GM18868 (cell line): ENCODE measurements at regions not wholly inside any gene's neighbourhood (a gene's known extent, or its start where the extent isn't known, plus 50 kb on each side); places are given as distances from the start of the nearest gene placed in this dataset.
"Not testable (repeated sequence)": the region's sequence is repeated elsewhere in the genome, so short reads cannot be mapped to it uniquely, and the experiment has no call there.

Source experiments
- ATAC-seq: cut with Tn5 transposase; IDR thresholded peaks from one replicate; pipeline ENCODE4 v1.9.1; 2021; ENCODE audit warnings: mild to moderate bottlenecking, moderate library complexity; ENCODE audit not compliant: unreplicated experiment

DNA sequence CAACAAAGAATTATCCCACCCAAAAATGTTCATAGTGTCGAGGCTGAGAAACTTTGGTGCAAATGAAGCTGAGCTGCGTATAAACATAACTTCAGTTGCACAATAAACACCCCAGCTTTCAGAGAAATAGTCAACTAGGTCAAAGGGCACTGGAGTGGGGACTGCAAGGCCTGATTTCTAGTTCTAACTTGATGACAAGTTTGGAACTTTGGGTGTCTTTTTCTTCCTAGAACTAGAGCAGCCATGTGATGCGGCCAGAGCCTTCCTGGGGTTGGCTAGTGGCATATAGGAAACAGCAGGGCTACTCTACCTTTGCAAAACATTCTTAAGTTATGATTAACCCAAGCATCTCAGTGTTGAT lies 298.4 kb upstream of the AMIGO2 start:
- no peak for ATAC-seq

DNA sequence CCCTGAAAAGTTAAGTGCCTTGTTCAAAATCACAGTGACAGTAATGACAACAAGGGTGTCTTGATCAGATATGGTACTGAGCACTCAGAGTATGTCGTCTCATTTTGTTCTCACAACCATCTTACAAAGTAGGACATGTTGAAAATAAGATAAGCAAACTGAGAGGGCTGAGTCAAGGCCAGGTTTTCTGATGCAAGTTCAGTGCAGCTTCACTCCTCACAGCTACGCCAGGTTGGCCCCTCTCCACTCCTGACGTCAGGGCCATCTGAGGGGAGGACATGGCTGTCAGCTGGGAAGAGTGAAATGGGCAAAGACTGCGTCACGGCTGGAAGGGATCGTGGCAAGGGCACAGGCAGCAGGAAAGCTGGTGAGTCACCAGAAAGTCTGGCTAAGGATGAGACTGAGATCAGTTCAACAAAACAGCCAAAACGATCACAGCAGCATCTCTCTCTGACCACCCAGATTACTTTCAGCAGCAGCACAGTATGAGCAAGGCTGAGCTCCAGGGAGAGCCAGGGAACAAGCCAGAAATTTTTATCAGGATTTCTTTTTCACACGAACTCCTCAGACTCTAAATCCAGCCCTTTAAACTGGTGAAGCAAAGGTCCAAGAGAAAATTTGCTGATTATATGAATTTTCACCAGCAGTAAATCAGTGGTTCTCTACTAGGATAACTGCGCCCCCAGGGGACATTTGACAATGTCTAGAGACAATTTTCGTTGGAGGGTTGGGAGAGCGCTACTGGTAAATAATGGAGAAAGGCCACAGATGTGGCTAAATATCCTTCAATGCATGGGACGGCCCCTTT lies 297.9 kb upstream of the AMIGO2 start:
- ATAC-seq = no peak

DNA sequence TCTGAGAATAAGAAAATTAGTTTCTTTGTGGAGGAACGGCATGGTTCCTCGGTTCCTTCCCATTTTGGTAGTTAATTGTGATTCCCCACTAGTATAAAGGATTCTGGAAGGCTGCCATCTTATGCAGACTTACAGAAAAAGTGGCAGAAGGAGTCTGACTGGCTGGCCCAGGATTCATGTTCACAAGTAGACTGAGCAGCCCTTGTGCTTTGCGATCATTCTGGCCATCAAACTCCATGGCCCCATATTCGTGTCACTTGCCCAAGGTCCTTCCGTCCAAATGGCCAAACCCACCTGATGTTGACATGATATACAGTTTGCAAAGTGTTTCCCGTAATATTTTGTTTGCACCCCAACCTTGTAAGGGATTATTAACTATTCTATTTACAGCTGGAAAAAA lies 297.2 kb upstream of the AMIGO2 start:
- no peak for ATAC-seq

DNA sequence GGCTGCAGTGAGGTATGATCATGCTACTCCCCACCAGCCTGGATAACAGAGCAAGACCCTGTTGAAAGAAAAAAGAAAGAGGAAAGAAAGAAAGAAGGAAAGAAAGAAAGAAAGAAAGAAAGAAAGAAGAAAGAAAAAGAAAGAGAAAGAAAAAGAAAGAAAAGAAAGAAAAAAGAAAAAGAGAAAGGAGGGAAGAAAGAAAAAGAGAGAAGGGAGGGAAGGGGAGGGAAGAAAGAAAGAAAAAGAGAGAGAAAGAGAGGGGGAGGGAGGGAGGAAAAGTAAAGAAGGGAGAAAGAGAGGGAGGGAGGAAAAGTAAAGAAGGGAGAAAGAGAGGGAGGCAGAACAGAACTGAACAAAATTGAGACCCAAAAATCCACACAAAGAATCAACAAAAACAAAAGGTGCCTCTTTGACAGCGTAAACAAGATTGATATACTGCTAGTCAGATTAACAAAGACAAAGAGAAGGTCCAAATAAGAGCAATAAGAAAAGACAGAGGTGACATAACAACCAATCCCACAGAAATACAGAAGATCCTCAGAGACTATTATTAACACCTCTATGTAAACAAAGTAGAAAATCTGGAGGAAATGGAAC lies 293.9 kb upstream of the AMIGO2 start:
- no peak for ATAC-seq

DNA sequence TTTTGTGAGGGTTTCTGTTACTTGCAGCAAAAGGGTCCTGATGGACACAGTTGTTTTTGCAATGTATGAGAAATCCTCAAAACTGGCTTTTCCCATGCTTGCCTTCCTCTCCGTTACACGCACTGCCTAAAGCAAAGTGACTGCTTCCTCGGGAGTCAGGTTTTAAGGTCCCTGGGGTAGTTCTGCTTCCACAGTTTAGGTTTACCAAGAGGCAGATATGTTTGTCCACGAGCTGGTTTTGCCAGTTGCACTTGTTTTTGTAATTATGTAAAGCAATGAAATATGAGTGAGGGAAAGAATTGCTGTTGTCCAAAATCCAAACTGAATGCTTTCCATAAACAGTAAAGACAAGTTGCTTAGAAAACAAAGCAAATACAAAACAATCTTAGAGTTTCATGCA lies 290.7 kb upstream of the AMIGO2 start:
- no peak for ATAC-seq

DNA sequence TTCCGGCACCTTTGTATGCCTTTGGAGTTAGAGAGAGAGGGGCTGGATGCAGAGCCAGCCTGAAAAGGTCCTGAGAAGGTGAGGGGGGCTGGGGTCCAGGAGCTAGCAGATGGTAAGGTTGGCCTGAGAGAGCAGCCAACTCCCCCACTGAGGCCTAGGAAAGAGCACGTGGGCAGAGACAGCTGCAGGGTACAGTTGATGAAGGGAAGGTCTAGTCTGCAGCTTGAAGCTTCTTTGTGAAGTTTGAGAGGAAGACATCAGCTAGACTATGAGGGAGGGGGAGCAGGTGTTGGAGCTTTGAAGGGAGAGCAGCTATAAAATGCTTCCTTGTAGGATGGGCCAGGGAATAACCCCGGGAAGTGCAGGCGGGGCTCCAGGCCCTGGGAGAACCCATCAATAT lies 289.3 kb upstream of the AMIGO2 start:
- no peak for ATAC-seq

DNA sequence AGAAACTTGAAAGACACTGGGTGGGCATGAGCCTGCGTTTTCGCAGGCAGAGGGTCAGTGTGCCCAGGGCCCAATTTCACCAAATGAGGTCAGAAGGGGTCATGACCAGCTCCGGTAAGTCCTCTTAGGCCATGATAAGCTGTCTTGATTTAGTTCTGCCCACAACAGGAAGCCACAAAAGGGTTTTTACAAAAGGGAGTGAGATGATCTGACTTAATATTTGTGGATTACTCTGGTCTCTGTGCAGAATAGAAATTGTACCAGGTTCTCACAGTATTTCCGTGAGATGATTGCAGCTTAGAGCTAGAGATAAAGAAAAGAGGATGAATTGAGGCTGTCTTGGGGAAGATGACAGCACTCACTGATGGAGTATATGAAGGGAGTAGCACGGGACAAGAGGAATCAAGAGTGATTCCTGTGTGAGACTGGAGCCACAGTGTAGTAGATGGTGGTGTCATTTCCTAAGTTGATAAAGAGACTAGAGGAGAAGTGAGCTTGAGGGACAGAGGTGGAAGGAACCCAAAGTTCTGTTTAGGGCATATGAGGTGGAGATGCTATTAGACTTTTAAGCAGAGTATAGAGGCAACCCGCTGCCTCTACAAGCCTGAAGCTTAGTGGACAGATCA lies 288.3 kb upstream of the AMIGO2 start:
- ATAC-seq = no peak

DNA sequence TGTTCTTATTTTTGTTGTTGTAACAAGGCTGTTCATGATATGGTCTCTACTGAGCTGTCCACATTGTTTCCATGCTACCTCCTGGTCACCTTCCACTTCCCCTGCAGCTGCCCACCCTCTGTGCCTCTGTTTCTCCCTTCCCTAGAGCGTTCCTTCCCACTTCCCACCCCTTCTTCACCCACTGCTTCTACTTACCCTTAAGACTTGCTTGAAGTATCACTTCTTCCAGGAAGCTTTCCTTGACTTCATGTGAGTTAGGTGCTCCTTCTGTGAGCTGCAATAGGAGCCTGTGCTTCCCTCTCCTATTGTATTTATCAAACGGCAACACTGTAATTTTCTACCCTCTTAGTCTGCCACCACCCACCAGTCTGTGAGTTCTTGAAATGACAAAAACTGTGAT lies 286.8 kb upstream of the AMIGO2 start:
- ATAC-seq = no peak

DNA sequence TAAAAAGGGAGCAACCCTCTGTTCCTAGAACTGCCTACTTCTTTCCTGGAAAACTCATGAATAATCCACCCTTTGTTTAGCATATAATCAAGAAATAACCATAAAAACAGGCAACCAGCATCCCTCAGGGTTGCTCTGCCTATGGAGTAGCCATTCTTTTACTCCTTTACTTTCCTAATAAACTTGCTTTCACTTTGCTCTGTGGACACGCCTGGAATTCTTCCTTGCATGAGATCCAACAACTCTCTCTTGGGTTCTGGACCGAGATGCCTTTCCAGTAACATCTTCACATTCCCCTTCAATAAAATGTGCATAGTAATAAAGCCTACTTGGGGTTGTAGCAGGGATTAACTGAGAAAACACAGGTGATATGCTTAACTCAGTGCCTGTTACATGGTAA lies 286.4 kb upstream of the AMIGO2 start:
- no peak for ATAC-seq

DNA sequence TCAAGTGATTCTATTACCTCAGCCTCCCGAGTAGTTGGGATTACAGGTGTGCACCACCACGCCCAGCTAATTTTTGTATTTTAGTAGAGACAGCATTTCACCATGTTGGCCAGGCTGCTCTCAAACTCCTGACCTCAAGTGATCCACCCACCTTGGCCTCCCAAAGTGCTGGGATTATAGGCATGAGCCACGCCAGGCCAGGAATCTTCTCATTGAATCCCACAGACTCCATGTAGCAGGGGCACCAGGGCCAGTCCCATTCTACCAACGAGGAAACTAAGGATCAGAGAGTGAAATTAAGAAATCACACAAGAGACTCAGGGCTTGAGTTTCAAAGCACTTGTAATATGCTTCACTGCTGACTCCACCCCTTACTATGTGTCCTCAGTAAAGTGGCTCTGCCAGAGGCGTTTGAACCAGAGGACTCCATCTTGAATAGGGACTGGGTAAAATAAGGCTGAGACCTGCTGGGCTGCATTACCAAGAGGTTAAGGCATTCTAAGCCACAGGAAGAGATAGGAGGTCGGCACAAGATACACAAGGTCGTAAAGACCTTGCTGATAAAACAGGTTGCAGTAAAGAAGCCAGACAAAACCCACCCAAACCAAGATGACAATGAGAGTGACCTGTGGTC lies 285.8 kb upstream of the AMIGO2 start:
- ATAC-seq = not testable (repeated sequence)

DNA sequence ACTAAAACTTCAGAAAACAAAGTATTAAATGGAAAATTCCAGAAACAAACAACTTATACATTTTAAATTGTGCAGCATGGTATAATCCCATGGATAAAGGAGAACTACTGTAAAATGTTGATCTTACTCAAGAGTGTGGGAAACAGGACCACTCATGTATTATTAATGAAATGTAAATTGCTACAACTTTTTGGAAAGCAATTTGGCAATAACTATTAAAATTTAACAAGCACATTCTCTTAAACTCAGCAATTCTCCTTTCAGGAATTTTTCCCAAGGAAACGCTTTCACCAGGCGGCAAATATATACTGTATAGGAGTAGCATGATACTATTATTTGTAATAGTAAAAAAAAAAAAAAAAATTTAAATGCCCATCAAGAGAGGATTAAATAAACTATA lies 284.5 kb upstream of the AMIGO2 start:
- no peak for ATAC-seq

DNA sequence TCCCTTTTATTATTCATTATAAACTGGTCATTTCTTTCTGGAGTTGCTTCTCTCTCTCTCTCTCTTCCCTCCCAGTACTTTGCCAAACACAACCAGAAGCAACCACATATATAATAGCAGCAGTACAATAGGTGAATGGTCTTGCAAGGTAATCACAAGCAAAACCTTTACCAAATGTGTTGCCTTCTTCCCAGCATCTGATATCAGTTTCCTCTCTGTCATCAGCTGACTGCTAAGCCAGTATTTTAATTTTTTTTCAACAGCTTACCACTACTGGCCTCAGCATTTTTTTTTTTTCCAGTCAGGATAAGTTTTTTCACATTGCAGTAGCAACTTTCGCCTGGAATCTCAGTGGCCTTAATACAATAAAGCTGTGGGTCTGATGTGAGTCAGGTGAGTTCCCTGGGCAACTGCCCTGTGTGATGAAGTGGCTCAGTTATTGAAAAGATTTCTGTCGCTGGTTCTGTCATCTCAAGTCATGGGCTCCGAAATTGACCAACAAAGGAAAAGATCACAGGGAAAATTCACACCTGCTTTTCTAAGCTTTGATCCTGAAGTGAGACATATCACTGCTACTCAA lies 282.5 kb upstream of the AMIGO2 start:
- ATAC-seq = no peak

DNA sequence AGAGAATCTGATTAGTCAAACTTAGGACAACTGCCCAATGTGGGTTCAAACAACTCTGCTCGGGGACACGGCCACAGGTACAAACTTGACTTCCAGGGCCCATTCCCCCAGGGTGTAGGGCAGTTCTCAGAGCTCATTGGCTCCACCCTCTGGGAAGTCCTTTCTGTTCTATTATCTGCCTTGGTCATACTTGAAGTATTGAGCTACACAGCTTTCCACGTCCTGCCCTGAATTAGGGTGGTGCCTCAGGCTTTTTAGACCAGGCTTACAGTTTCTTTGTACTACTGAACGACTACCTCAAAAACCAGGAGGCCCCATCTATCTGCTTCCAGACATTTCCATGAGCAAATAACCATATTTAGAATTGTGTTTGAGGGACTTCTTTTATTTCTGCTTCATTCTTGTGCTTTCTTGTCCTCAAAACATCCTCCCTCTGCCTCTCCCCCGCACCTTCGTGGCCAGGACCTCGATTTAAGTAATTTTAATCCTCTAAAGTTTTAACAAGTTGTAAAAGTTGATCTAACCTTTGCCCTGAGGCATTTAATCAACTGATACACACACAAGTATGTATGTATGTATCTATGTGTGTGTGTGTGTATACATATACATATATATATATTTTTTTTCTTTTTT lies 281.7 kb upstream of the AMIGO2 start:
- ATAC-seq = peak; percentile 74

DNA sequence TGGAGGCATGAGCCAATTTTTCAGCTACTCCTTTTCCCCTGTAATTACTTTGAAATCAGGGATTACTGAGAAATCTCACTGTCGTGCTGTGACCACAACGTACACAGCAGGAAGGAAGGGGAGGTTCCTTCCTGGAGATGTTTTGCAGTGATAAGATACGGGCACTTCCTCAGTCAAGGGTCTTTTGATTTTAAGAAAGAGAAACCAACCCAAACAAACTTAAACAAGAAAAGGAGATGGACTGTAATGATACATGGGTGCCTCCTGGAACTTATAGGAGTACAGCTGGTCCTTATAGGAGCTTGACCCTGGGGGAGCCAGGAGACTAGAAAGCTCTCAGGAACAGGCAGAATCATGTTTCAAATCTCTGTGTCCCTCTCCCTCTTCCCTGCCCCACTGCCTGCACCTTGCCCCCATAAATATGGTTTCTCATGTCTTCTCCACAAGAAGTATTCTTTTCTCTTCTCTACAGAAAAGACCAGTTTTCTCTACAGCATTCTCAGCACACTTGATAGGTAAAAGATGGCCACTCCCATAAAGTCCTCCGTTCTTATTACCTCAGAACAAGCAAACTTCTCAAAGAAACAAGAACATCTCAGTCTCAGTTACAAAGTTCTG lies 281.1 kb upstream of the AMIGO2 start:
- ATAC-seq = peak; percentile 17

DNA sequence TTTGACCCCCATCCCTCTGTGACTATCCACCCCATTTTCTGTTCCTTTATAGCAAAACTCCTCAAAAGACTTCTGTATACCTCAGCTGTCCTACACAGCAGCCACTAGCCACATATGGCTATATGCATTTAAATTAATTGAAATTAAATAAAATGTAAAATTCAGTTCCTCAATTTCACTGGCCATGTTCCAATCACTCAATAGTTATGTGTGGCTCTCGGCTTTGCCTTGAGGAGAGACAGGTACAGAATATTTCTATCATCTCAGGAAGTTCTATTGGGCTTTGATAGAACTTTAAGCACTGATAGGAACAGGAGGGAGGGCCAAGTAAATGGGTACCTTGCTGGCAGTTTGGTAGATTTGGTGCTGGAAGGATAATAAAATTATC lies 280.3 kb upstream of the AMIGO2 start:
- no peak for ATAC-seq

DNA sequence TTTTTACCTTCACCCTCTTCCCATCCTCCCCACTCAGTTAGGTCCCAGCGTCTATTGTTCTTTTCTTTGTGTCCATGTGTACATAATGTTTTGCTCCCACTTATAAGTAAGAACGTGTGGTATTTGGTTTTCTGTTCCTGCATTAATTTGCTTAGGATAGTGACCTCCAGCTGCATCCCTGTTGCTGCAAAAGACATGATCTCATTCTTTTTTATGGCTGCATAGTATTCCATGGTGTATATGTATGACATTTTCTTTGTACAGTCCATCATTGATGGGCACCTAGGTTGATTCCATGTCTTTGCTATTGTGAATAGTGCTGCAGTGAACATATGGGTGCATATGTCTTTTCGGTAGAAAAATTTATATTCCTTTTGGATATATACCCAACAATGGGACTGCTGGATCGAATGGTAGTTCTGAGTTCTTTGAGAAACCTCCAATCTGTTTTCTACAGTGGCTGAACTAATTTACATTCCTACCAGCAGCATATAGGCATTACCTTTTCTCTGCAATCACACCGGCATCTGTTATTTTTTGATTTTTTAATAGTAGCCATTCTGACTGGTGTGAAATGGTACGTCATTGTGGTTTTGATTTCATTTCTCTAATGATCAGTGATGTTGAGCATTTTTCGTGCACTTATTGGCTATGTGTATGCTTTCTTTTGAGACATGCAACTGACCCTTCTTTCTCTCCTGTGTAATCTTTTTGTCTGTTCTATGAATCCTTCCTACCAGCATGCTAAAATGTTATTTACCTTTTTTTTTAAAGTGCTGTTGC lies 279.7 kb upstream of the AMIGO2 start:
- ATAC-seq = no peak

DNA sequence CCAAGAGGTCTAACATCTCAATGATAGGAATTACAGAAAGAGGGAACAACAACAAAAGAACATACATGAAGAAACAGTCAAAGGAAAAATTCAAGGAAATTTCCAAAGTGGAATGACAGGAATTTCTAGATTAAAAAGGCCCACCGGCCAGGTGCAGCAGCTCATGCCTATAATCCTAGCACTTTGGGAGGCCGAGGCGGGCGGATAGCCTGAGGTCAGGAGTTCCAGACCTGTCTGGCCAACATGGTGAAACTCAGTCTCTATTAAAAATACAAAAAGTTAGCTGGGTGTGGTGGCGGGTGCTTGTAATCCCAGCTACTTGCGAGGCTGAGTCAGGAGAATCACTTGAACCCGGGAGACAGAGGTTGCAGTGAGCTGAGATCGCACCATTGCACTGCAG lies 277.2 kb upstream of the AMIGO2 start:
- not testable (repeated sequence) for ATAC-seq

DNA sequence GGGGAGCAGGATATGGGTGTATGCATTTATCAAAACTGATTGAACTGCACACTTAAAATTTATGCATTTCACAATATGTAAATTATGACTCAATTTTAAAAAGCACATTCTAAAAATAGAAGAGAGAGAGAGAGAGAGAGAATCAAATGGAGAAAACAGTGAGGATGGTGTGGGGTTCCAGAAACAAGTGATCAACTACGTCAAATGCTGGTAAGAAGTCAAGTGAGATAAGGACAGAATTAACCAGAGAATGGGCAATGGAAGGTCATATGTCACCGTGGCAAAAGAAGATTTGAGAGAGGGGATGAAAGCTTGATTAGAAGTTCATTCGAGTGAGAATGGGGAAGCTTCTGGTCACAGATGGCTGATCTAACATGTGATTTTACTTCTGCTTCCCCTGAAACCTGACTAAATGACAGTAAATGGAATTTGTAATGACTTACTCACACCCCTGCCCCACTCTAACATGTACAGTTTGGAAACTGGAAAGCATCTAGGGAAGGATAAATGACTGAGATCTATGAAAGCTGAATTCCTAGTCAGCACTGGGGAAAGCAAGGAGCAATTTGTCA lies 276.5 kb upstream of the AMIGO2 start:
- peak; percentile 90 for ATAC-seq

DNA sequence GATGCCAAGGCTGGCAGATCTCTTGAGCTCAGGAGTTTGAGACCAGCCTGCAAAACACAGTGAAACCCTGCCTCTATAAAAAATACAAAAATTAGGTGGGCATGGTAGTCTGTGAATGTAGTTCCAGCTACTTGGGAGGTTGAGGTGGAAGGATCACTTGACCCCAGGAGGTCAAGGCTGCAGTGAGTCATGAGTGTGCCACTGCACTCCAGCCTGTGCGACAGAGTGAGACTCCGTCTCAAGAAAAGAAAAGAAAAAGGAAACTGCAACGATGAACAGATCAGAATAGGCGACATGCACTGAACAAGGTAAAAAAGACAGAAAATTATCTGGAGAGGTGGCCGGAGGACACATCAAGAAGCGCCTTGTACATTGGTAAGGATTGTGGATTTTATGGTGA lies 273.7 kb upstream of the AMIGO2 start:
- no peak for ATAC-seq

DNA sequence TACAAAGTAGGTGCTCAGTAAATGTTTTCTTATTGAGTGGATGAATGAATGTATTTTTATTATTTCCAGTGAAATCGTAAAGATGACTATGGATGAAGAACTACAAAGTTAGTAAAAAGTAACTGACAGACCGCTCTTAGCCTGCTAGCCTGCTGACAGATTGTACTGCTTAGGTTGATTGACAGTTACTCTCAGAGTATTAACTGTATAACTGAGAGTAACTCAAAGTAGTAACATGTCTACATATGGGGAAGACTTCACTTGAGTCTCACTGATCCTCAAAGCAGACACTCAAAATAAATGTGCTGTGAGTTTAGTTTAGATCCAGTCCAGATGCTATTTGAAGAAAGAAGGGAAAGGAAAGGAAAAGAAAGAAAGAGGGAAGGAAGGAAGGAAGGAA lies 272.3 kb upstream of the AMIGO2 start:
- no peak for ATAC-seq
